ENCODE measurements at regions not wholly inside any gene's neighbourhood (a gene's known extent, or its start where the extent isn't known, plus 50 kb on each side); places are given as distances from the start of the nearest gene placed in this dataset.

- TF ChIP-seq CTCF (IDR thresholded peaks at IDR 0.05; ENCODE audit: low read length): no peak
- no peak for TF ChIP-seq EZH2 (optimal IDR thresholded peaks at IDR 0.05; ENCODE audit: low read depth, low read length)
These were observed 722.5 kb upstream of the ATXN7L3B start for GRCh38 chr12:73815072-73815645.

Measured in MM.1S (cell line).